Astrocyte (in vitro differentiated cells and primary cell): ENCODE measurements at regions not wholly inside any gene's neighbourhood (a gene's known extent, or its start where the extent isn't known, plus 50 kb on each side); places are given as distances from the start of the nearest gene placed in this dataset.

ENCODE experiments used
- DNase-seq: peaks from one replicate; pipeline ENCODE4 v3.0.0-alpha.2; 2010; ENCODE audit warnings: low read depth
- FAIRE-seq: peaks from 2 replicates; lab custom pipeline; 2011; peaks lifted over from hg19 to GRCh38; lab: Jason Lieb, UNC
- H2AFZ ChIP-seq: 2 replicates; pipeline ENCODE4 v1.6.0; 2012; ENCODE audit warnings: low read depth, low read length, inconsistent platforms
- H3K27ac ChIP-seq: 2 replicates; pipeline ENCODE4 v1.5.1; 2011; ENCODE audit warnings: low read depth, low read length, inconsistent platforms
- H3K27me3 ChIP-seq: 2 replicates; pipeline ENCODE4 v1.6.0; 2011; ENCODE audit warnings: low read length, inconsistent platforms; ENCODE audit not compliant: insufficient read depth
- H3K36me3 ChIP-seq: 2 replicates; pipeline ENCODE4 v1.5.1; 2011; ENCODE audit warnings: low read length, inconsistent platforms; ENCODE audit not compliant: insufficient read depth
- H3K4me1 ChIP-seq: 2 replicates; pipeline ENCODE4 v1.5.1; 2011; ENCODE audit warnings: low read length, inconsistent platforms; ENCODE audit not compliant: insufficient read depth
- H3K4me2 ChIP-seq: 2 replicates; pipeline ENCODE4 v1.6.0; 2012; ENCODE audit warnings: low read length, inconsistent platforms
- H3K4me3 ChIP-seq: 2 replicates; pipeline ENCODE4 v1.5.1; 2011; ENCODE audit warnings: low read depth, mild to moderate bottlenecking, low read length, inconsistent platforms; ENCODE audit not compliant: insufficient read depth
- H3K79me2 ChIP-seq: 2 replicates; pipeline ENCODE4 v1.6.0; 2012; ENCODE audit warnings: mild to moderate bottlenecking, low read length, inconsistent platforms; ENCODE audit not compliant: insufficient read depth
- H3K9ac ChIP-seq: 2 replicates; pipeline ENCODE4 v1.6.0; 2012; ENCODE audit warnings: mild to moderate bottlenecking, low read length, inconsistent platforms
- H3K9me3 ChIP-seq: 2 replicates; pipeline ENCODE4 v1.5.1; 2012; ENCODE audit warnings: low read depth, mild to moderate bottlenecking, low read length, inconsistent platforms; ENCODE audit not compliant: insufficient read depth
- H4K20me1 ChIP-seq: 2 replicates; pipeline ENCODE4 v1.6.0; 2012; ENCODE audit warnings: low read length, inconsistent platforms; ENCODE audit not compliant: insufficient read depth
- H3K27ac Mint-ChIP-seq: one replicate; pipeline ENCODE4 v1.8.0; 2021; ENCODE audit warnings: mild to moderate bottlenecking, mixed read lengths; ENCODE audit not compliant: unreplicated experiment
- H3K27me3 Mint-ChIP-seq: one replicate; pipeline ENCODE4 v1.8.0; 2021; ENCODE audit warnings: low read depth, mixed read lengths; ENCODE audit not compliant: unreplicated experiment
- H3K36me3 Mint-ChIP-seq: one replicate; pipeline ENCODE4 v1.8.0; 2021; ENCODE audit warnings: low read depth, mixed read lengths; ENCODE audit not compliant: unreplicated experiment
- H3K4me1 Mint-ChIP-seq: one replicate; pipeline ENCODE4 v1.8.0; 2021; ENCODE audit warnings: low read depth, mixed read lengths; ENCODE audit not compliant: unreplicated experiment
- H3K4me3 Mint-ChIP-seq: one replicate; pipeline ENCODE4 v1.8.0; 2021; ENCODE audit warnings: mild to moderate bottlenecking, moderate library complexity, mixed read lengths; ENCODE audit not compliant: unreplicated experiment
- H3K9me3 Mint-ChIP-seq: one replicate; pipeline ENCODE4 v1.8.0; 2021; ENCODE audit warnings: mild to moderate bottlenecking, mixed read lengths; ENCODE audit not compliant: unreplicated experiment
- EZH2 ChIP-seq: IDR thresholded peaks from 2 replicates; pipeline ENCODE4 v1.6.1; 2012; ENCODE audit warnings: mild to moderate bottlenecking, low read length, inconsistent platforms; ENCODE audit not compliant: insufficient read depth
- TF ChIP-seq, protein P1 (sequence below): IDR thresholded peaks from 2 replicates; pipeline ENCODE4 v1.5.1; 2011; ENCODE audit warnings: low read depth, mild to moderate bottlenecking, inconsistent platforms, low read length, moderate library complexity; ENCODE audit not compliant: insufficient read depth

GRCh38 chr1:68826836-68827235 is 330.0 kb upstream of the DEPDC1 start:
- Histone ChIP-seq H3K79me2 (no peaks in the 10 kb centered on the region), H3K4me2 (no peak overlapping the region), H3K9ac (no peak overlapping the region), H4K20me1 (no peaks in the 10 kb centered on the region), H3K36me3 (no peaks in the 10 kb centered on the region), H2AFZ (no peak overlapping the region), H3K27ac (no peak overlapping the region), H3K4me3 (no peak overlapping the region), H3K4me1 (no peaks in the 10 kb centered on the region), H3K9me3 (no peaks in the 10 kb centered on the region), H3K27me3 (no peaks in the 10 kb centered on the region)
- Mint-ChIP-seq H3K36me3 (no peaks in the 10 kb centered on the region), H3K27ac (no peak overlapping the region), H3K27me3 (no peaks in the 10 kb centered on the region), H3K4me3 (no peak overlapping the region), H3K4me1 (no peaks in the 10 kb centered on the region), H3K9me3 (peaks cover 11% of the 10 kb centered on the region)
- DNase-seq (no peak), FAIRE-seq (no peak)
- TF ChIP-seq, protein P1, sequence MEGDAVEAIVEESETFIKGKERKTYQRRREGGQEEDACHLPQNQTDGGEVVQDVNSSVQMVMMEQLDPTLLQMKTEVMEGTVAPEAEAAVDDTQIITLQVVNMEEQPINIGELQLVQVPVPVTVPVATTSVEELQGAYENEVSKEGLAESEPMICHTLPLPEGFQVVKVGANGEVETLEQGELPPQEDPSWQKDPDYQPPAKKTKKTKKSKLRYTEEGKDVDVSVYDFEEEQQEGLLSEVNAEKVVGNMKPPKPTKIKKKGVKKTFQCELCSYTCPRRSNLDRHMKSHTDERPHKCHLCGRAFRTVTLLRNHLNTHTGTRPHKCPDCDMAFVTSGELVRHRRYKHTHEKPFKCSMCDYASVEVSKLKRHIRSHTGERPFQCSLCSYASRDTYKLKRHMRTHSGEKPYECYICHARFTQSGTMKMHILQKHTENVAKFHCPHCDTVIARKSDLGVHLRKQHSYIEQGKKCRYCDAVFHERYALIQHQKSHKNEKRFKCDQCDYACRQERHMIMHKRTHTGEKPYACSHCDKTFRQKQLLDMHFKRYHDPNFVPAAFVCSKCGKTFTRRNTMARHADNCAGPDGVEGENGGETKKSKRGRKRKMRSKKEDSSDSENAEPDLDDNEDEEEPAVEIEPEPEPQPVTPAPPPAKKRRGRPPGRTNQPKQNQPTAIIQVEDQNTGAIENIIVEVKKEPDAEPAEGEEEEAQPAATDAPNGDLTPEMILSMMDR = no peak
- TF ChIP-seq EZH2 = no peak

- Histone ChIP-seq H4K20me1 (no peaks in the 10 kb centered on the region), H3K27ac (no peak overlapping the region), H3K9me3 (no peaks in the 10 kb centered on the region), H3K4me2 (no peak overlapping the region), H3K79me2 (no peaks in the 10 kb centered on the region), H3K4me3 (no peak overlapping the region), H3K9ac (no peak overlapping the region), H3K36me3 (no peaks in the 10 kb centered on the region), H3K27me3 (no peaks in the 10 kb centered on the region), H2AFZ (no peak overlapping the region), H3K4me1 (no peaks in the 10 kb centered on the region)
- DNase-seq (no peak), FAIRE-seq (no peak)
- TF ChIP-seq, protein P1 = no peak
- no peak for TF ChIP-seq EZH2
- Mint-ChIP-seq H3K4me1 (no peaks in the 10 kb centered on the region), H3K4me3 (no peak overlapping the region), H3K36me3 (no peaks in the 10 kb centered on the region), H3K27ac (no peak overlapping the region), H3K9me3 (peaks cover 11% of the 10 kb centered on the region), H3K27me3 (no peaks in the 10 kb centered on the region)
Observed at GRCh38 chr1:68827261-68827660, 330.4 kb upstream of the DEPDC1 start.

GRCh38 chr1:68828013-68828412 is 331.1 kb upstream of the DEPDC1 start:
- Mint-ChIP-seq H3K9me3 (peaks cover 11% of the 10 kb centered on the region), H3K36me3 (no peaks in the 10 kb centered on the region), H3K4me1 (no peaks in the 10 kb centered on the region), H3K27me3 (no peaks in the 10 kb centered on the region), H3K27ac (no peak overlapping the region), H3K4me3 (no peak overlapping the region)
- TF ChIP-seq, protein P1 = no peak
- no peak for TF ChIP-seq EZH2
- Histone ChIP-seq H4K20me1 (no peaks in the 10 kb centered on the region), H3K4me3 (no peak overlapping the region), H3K27me3 (no peaks in the 10 kb centered on the region), H3K4me1 (no peaks in the 10 kb centered on the region), H2AFZ (no peak overlapping the region), H3K79me2 (no peaks in the 10 kb centered on the region), H3K36me3 (no peaks in the 10 kb centered on the region), H3K4me2 (no peak overlapping the region), H3K9me3 (no peaks in the 10 kb centered on the region), H3K9ac (no peak overlapping the region), H3K27ac (no peak overlapping the region)
- DNase-seq (no peak), FAIRE-seq (no peak)
